Neural progenitor cell (in vitro differentiated cells): ENCODE measurements at regions not wholly inside any gene's neighbourhood (a gene's known extent, or its start where the extent isn't known, plus 50 kb on each side); places are given as distances from the start of the nearest gene placed in this dataset.

Source experiments
- EZH2 ChIP-seq: fragments of 200-600 bp; sonication (generic); IDR thresholded peaks from 2 replicates; pipeline ENCODE4 v1.6.1; 2017; ENCODE audit warnings: antibody characterized with exemption, mild to moderate bottlenecking, moderate library complexity
- TF ChIP-seq, protein P1 (sequence below): fragments of 200-600 bp; sonication (generic); IDR thresholded peaks from 2 replicates; pipeline ENCODE4 v1.5.1; 2017; ENCODE audit warnings: antibody characterized with exemption, mild to moderate bottlenecking

DNA sequence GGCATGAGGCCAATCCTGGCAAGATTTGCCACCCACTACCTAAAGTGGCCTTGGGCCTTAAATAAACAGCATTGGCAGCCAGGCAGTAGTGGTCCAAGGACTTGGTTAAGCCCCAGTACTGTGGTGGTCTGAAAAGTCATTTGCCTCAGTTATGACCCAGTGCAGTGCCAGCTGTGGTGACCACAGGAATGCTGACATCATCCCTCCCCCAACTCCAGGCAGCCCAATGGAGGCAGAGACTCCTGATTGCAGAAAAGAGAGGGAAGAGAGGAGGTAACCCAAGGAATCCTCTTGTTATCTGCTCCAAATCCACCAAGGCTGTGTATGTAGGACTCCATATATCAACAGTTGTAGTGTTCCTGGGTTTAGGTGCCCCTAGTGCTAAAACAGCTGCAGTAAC, 883.6 kb downstream of the SQOR start:
- no peak for TF ChIP-seq EZH2
- TF ChIP-seq, protein P1, sequence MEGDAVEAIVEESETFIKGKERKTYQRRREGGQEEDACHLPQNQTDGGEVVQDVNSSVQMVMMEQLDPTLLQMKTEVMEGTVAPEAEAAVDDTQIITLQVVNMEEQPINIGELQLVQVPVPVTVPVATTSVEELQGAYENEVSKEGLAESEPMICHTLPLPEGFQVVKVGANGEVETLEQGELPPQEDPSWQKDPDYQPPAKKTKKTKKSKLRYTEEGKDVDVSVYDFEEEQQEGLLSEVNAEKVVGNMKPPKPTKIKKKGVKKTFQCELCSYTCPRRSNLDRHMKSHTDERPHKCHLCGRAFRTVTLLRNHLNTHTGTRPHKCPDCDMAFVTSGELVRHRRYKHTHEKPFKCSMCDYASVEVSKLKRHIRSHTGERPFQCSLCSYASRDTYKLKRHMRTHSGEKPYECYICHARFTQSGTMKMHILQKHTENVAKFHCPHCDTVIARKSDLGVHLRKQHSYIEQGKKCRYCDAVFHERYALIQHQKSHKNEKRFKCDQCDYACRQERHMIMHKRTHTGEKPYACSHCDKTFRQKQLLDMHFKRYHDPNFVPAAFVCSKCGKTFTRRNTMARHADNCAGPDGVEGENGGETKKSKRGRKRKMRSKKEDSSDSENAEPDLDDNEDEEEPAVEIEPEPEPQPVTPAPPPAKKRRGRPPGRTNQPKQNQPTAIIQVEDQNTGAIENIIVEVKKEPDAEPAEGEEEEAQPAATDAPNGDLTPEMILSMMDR, result no peak
